Mammary epithelial cell (primary cell): ENCODE measurements at regions not wholly inside any gene's neighbourhood (a gene's known extent, or its start where the extent isn't known, plus 50 kb on each side); places are given as distances from the start of the nearest gene placed in this dataset.

Experiments
- CTCF ChIP-seq, 2 donors: IDR thresholded peaks in 1 of 2; conservative IDR thresholded peaks in 1 of 2; 2 replicates each; pipeline ENCODE4 v1.5.1; 2011 to 2012; ENCODE audit warnings: inconsistent platforms in 2 of 2, low read length in 2 of 2, mild to moderate bottlenecking in 2 of 2, control low read depth in 1 of 2, low read depth in 1 of 2; ENCODE audit not compliant: insufficient read depth in 1 of 2; ENCODE audit errors: extremely low read depth in 1 of 2
- EZH2 ChIP-seq: IDR thresholded peaks from 2 replicates; pipeline ENCODE4 v1.6.1; 2012; ENCODE audit warnings: low read length, inconsistent platforms, borderline replicate concordance

GRCh38 chr10:26368463-26368862 lies 69.7 kb upstream of the APBB1IP start:
- no peak for TF ChIP-seq EZH2
- TF ChIP-seq CTCF (conservative IDR thresholded peaks at IDR 0.05 in 1 of 2, IDR thresholded peaks at IDR 0.05 in 1 of 2; ENCODE audit: extremely low read depth in 1 of 2, insufficient read depth in 1 of 2, low read depth in 1 of 2, low read length in 2 of 2), result no peak
